NCI-H82 (cell line): ENCODE measurements at regions not wholly inside any gene's neighbourhood (a gene's known extent, or its start where the extent isn't known, plus 50 kb on each side); places are given as distances from the start of the nearest gene placed in this dataset.

ENCODE experiments used
- DNase-seq: peaks from one replicate; lab custom pipeline; 2025; lab: John Stamatoyannopoulos, UW

DNA sequence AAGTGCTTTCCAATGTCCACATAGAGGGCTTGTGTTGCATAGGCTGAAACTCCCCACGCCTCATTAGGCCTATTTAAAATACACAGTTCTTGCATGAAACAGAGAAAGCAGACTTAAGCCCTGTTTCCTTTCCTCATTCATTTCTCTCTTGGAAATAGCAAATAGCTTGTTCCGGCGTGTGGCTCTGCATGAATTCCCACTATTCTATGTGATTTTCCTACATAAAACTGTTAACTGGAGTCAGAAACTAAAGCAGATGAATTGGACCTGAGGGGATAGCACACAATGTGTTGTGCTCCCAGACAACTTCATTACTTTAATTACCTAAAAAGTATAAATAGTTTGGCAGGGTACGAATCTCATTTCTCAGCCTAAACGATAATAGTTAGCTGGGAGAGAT lies 981.5 kb downstream of the SORCS1 start:
- no peak for DNase-seq

DNA sequence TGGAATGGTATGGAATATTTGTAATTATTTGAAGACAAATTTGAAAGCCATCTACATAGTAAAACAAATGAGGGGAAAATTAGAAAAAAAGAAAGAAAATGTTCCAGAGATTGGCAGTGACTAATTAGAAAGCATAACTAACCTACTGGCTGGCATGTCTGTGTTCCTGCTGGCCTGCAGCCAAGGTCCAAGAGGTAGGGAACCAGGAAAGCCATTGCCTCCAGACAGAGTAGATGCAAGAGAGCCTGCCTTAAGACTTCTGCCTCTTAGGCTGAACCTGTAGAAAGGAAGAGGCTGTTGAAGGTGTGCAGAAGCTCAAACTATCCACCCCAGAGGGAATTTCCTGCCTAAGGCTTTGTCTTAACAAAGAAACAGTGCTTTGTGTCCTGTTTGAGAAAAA lies 982.0 kb downstream of the SORCS1 start:
- DNase-seq, result no peak

DNA sequence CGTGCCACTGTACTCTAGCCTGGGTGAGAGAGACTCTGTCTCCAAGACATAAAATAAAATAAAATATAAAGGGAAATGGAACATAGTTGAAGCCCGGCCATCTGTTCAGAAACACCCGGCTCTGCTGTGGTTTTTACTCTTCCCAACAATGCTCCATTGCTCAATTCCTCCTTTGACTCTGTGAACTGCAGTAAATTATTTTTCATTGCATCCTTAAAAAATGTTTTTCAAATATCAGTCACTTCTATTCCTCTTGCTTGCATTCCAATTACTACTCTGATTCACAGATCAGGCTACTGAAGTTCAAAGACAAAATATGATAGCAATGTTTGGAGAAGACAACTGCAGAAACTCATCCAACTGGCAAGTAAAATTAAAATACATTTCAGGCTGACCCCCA lies 983.0 kb downstream of the SORCS1 start:
- DNase-seq, result no peak

DNA sequence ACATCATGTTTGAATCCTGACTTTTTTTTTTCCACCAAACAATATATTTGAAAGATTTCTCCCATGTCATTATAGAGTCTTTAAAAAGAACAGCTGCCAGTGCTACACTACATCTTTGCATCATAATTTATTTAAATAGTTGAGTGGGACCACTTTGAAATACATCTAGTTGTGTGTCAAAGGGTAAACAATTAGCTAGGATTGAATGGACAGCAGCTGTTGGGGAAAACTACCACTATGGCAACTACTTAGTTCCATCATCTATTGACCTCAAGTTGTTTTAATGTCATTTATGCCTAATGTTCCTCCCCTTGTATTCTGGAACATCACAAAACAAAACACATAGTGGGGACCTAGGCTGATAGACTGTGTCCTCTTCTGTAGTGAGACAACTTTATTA lies 985.1 kb downstream of the SORCS1 start:
- DNase-seq, result no peak

DNA sequence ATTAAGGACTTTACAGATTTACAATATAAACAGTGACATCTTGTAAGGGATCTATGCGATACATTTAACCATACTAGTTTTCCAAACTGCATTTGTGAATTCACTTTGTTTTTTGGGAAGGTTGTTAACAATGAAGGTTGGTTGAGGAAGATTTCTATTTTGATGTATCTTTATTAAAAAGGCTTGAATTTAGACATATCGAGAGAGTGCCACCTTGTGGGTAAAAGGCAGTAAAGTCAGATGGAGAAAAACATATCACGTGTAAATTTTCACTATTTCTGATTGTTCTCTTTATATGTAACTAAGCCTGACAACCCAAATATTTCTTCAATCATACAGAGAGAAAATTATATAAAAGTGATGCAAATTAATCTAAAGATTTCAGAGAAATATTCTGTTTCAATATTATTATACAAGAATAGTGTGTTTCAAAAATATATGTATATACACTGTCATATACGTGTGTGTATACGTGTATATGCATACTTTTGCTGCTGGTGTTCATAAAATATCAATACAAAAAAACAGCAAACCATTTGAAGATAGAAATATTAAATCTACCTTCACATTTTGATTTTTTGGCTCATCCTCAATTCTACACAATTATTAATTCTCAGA lies 988.6 kb downstream of the SORCS1 start:
- DNase-seq, result no peak

DNA sequence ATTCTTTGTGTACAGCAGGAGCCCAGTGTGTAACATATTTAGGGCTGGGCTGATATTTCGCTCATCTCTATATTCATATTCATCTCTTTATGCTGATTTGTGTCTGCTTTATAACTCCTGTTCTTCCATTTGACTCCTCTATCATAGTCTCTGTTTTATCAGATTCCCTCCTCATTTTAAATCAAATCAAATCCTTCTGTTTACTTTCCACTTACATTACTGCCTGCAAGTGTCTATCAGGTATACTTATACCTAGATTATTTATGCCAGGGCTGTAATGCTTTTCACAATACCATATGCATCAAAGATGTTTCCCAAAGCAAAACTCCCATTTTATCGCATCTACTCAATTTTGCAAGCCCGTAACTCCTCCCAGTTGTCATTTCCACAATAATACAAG lies 990.7 kb downstream of the SORCS1 start:
- DNase-seq, result no peak

DNA sequence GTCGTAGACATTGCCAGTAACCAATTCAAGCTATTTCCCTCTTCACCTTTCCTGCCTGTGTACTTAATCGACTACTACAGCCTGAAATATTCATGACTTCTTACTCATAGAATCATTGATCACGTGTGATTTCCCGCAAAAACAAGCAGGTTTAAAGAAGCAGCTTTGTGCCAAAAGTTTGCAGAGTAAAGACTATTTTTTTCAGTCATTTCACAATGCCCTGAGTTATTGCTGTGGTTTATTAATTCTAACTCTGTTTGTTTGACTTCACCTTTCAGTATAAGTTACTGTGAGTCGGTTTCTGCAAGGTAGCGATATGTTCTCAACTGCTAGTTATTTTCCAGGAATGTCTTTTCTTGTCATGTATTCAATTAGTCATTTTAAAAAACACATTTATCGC lies 995.3 kb downstream of the SORCS1 start:
- DNase-seq, result no peak

DNA sequence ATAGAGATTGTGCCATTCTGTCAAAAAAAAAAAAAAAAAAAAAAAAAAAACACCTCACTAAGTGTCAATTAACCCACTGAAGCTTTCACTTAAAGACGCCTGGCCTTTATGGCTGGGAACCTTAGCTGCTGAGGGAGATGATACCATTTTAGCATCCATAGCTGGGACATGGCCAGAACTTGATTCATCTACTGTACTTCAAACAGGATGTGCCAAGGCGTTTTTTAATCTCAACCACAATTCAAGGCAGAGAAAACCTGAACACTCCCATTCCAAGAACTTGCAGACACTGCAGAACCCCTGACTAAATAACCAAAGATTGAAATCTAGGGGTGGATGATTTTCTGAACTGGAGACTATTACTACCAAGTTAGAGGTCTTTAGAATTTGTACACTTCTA lies 996.6 kb downstream of the SORCS1 start:
- DNase-seq, result no peak

DNA sequence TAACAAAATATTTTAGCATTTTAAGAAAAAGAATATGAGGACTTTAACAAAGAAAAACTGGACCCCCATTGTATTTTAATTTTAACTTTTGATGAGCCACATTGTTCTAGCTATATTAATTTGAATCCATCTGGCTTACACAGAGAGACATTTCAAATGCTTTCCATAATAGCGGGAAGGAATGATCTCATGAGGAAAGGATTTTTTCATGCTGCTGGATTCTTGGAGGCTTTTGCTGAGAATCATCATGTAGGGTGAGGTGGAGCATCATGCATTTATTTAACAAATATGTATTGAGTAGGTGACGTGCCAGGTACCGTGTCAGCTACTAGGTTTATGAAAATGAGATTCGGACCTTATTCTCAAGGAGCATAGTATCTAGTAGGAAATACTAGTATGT lies 1006.3 kb downstream of the SORCS1 start:
- DNase-seq, result no peak

DNA sequence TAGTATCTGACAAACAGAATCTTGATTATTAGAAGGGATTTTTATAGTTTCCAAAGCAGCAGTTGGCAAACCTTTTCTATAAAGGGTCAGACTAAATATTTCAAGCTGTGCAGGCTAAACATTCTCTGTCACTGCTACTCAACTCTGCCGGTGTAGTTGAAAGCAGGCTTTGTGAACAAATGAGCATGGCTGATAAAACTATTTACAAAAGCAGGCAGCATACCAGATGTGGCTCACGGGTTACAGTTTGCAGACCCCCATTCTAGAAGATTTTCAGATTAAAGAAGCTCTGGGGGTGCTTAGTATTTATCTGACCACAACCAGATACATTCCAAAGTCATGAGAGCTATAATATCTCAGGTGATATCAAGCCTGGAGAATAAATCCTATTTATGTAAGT lies 1017.5 kb downstream of the SORCS1 start:
- no peak for DNase-seq

DNA sequence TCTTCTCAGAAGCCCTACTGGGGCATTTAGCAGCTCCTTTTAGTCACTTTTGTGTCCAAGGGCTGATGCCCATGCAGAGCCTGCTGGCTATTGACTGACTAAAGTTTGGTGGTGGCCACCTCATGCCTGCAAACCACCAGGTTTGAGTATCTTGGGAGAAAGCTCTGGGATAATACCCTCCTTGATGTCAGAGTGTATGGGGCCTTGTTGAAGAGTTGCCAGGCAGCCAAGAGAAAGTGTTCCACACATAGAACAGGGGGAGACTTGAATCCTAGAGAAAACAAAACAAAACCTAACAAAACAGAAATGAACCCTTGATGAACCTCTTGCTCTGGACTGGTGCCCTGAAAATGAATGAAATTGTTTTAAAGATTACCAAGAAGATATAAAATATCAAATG lies 1024.6 kb downstream of the SORCS1 start:
- no peak for DNase-seq

DNA sequence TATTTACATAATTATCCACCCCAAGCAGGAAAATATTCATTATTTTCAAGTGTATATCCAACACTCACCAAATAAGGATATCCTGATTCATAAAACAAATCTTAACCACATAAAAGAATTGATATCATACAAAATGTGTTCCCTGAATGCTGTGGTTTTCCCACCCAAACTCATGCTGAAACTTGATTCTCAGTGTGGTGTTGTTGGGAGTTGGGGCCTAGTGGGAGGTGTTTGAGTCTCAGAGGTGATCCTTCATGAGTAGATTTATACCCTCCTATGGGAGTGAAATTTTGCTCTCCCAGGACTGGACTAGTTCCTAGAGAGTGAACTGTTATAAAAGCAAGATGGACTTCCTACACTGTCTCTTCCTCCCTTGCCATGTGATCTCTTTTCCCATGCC lies 1028.3 kb downstream of the SORCS1 start:
- no peak for DNase-seq

DNA sequence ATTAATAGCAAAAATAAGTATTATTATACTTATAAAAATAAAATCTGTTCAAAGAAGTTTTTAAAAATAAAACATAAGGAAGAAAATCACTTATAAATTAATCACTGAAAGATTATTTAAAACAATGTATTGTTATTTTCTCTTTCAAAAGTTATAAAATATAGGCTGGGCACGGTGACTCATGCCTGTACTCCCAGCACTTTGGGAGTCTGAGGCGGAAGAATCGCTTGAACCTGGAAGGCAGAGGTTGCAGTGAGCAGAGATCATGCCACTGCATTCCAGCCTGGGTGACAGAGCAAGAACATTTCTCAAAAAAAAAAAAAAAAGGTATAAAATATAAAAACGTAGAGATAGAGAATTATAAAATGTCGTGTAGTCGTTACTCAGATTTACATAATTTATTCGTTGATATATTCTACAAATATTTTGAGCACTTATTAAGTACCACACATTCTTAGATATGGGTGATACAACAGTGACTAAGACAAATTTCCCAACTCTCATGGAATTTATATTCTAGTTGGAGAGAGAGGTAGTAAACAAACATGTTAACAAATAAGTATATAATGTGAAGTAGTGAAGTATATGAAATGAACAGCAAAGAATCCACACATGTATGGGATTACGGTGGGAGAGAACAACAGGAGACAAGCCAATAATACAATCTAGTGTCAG lies 1030.0 kb downstream of the SORCS1 start:
- no peak for DNase-seq

DNA sequence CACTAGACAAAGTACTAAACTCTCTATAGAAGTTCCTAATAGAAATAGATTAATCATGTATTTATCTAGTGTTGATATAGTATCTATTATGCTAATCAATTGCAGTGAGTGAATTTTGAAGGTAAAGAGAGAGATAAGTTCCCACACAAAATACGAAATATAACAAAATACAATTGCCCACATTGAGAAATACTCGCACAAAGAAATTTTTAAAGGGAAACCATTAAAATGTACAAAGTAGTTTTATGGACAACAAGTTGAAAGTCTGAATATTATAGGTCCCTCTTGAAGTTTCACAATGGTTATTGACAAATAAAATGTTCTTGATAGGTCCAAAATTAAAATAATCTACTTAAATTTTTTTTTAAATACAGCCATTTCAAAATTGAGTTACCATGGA lies 1031.1 kb downstream of the SORCS1 start:
- DNase-seq, result no peak

DNA sequence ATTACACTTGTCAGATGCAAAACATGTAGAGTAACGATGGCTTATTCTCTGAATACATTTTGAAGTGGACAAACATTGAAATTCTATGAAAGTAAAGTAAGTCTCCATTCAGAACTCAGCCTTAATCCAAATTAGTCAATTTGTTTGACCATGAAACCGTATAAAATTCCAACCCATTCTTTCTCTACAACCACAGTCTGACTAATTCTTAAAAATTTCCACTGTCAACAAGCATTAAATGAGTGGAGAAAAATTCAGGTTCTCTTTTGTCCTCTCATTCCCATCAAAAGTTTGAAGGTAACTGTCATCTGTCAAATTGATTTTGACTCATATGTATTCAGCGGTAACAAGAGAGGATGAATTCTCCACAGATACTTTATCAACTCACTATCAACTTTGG lies 1031.5 kb downstream of the SORCS1 start:
- DNase-seq, result no peak

DNA sequence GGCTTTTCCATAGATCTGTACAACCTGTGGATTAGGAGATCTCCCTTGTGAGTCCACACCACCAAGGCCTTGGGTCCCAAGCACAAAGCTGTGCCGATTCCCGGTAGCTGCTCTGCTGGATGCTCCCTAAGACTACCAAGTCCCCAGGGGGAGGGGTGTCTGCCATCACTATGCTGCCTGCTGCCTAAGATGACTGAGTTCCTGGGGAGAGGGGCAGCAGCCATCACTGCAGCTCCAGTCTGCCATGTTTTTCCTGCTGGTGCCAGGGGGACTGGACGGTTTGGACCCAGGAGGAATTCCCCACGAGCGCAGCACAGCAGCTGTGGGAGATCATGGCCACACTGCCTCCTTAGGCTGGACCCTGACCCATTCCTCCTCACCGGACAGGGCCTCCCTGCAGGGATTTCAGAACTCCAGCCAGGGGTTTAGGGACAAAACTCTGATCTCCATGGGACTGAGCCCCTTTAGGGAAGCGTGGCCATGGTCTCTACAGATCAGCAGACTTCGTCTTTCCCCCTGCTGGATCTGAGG lies 1049.8 kb downstream of the SORCS1 start:
- no peak for DNase-seq

DNA sequence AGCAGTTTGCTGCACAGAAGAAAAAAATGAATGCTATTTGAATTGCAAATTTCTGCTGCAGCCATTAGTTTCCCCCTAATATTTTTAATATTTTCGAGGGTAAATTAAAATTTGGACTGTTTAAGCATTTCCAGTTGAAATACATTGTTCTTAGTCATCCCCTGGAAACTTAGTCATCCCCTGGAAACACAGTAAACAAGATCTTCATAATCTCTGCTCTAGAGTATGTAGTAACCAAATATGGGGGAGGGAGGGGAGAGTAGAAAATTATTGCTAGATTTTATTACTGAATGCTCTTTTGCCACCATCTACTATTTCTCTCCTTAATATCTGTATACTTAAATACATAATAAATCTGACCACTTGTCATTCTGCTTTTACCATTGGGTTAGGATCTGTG lies 1053.3 kb downstream of the SORCS1 start:
- no peak for DNase-seq

DNA sequence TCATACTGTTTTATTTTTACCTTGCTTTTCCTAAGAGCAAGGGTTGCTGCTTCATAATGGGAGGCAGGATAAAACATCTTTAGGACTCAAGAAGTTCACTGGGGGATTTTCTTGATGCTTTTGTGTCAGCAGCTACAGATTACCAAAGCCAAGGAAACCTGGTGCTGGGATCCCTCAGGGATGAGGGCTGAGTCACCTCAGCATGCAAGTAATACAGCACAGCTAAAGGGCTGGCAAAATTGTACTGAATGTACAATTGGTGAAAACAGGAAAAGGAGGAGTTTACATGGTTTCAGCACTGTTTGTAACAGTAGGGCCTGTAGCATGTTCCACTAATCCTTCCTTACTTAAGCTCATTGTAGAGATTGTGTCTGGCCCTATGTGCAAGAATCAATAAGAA lies 1056.8 kb downstream of the SORCS1 start:
- DNase-seq, result no peak

DNA sequence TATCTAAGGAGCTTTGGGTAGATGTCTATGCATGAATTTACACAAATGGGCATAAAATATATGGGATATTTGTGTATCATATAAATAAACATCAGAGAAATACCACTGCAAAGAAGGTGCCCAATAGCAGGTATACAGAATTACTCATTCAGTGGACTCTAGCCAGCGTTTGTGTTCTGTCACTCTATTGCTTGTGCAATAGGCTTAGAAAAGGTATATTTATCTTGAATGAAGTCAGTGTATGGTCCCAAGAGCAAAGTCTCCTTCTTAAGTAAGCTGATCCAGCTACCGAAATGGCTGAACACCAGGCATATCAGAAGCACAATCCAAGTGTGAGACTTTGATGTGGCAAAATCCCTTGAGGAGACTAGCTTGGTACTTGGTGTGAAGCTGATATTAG lies 1058.4 kb downstream of the SORCS1 start:
- DNase-seq, result no peak

DNA sequence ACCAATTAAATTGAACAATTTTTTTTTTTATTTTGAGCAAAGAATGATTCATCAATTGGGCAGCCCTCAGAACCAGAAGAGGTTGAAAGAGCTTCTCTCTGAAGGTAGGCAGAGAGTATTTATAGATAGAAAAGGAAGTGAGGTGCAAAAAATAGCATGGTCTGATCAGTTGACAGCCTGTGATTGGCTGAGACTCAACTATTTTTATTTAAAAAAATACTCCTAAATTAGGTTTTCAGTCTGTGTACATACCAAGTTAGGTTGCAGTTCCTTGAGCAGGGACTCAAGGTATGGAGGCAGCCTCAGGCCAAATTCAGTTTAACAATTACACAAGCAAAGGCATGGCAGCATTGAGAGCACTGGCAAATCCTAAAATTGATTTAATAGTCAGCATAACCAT lies 1074.7 kb downstream of the SORCS1 start:
- no peak for DNase-seq

DNA sequence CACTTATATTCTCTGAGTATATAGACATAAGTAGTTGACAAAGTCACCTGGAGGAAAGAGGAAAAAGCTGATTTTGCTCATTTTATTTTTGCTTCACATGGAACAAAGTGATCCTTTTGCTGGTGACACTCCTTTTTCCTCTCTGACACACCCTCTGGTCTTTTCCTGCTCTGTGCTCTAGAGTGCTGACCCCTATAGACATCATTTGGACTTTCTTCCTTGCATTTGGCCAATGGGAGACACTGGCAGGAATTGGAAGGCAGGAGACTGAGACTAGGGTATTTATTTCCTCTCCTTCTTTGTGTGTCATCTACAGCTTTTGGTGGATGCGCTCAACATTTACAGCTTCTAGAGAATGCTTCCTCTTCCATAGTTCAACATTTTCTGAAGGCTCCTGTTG lies 1078.1 kb downstream of the SORCS1 start:
- DNase-seq, result no peak

DNA sequence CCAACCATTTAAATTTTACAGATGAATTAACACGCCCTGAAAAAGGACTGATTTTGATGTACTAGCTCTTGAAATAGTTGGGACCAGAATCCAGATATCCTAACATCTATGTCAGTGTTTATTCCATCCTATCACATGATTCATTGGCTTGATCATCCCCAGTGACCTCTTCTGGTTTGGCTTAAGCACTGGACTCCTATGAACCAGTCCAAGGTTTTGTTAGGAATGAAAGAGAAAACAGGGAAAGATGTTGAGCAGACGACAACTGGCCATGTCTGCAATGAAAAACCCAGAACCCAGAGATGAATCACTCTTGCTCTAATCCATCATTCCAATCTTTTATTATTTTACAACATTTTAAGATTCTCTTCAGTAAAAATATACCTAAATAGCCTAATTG lies 1080.9 kb downstream of the SORCS1 start:
- DNase-seq, result no peak

DNA sequence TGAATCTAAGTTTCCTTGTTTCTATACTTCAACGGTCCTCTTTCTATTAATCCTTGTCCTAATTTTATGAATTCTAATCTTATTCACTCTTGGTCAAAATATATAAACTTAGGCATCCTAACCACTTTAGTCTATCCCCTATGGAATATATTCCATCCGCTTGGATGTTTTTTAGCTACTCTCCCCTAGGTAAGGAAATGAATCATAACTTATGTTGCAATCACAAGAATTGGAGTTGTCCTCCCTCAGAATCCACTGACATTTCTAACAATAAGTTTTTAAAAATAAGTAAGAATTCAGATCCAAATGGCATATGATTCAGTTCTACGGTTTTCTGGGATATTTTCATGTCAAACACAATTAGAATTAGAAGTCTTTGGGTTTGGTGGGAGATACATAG lies 1081.6 kb downstream of the SORCS1 start:
- no peak for DNase-seq
